ENCODE measurements at regions not wholly inside any gene's neighbourhood (a gene's known extent, or its start where the extent isn't known, plus 50 kb on each side); places are given as distances from the start of the nearest gene placed in this dataset.

- no peak overlapping the region for H2BK20ac ChIP-seq (ENCODE audit: low read length)
- H3K79me1 ChIP-seq (ENCODE audit: low read depth, low read length) = no peaks in the 10 kb centered on the region
- H4K8ac ChIP-seq (ENCODE audit: extremely low read depth, insufficient read depth, low read length) = no peak overlapping the region
- CTCF ChIA-PET (ENCODE audit: partially characterized antibody) = no interaction called here
- H2AFZ ChIP-seq (ENCODE audit: low read length) = no peak overlapping the region
- no peak overlapping the region for H3K14ac ChIP-seq (ENCODE audit: insufficient read length)
- no peak overlapping the region for H4K91ac ChIP-seq (replicated peaks; ENCODE audit: insufficient read length, low read length)
- no peak overlapping the region for H3K4me3 ChIP-seq (ENCODE audit: extremely low read depth in 1 of 4, insufficient read depth in 2 of 4, low read depth in 3 of 4, low read length in 4 of 4)
- no peak overlapping the region for H2BK5ac ChIP-seq (ENCODE audit: low read depth, low read length)
- no peaks in the 10 kb centered on the region for H3K9me3 ChIP-seq (ENCODE audit: insufficient read depth in 2 of 2, low read depth in 1 of 2, low read length in 1 of 2)
- H3K9ac ChIP-seq (replicated peaks in 1 of 4; ENCODE audit: extremely low read depth in 1 of 4, low read depth in 3 of 4, low read length in 3 of 4) = no peak overlapping the region
- H3K23me2 ChIP-seq (ENCODE audit: low read depth, low read length) = no peaks in the 10 kb centered on the region
- no peak overlapping the region for H2BK12ac ChIP-seq (ENCODE audit: low read depth, low read length)
- no peak overlapping the region for H3K27ac ChIP-seq (ENCODE audit: low read depth, low read length)
- WGBS, 2 experiments (ENCODE audit: extremely low coverage in 1 of 2, insufficient coverage in 1 of 2, insufficient read length in 1 of 2, insufficient replicate concordance in 2 of 2, low coverage in 1 of 2, low lambda C conversion rate in 2 of 2, missing lambda C conversion rate in 1 of 2) = 91% methylated on average over 5 of the region's 5 CpGs; no CpG with 5 or more reads in 1 of the 2 experiments
- no peak overlapping the region for H3K4ac ChIP-seq (replicated peaks; ENCODE audit: insufficient read length, low read depth, low read length)
- H3K23ac ChIP-seq (ENCODE audit: insufficient read length) = no peak overlapping the region
- no peak overlapping the region for H2BK15ac ChIP-seq (ENCODE audit: low read length)
- no peak overlapping the region for H3K4me2 ChIP-seq (ENCODE audit: insufficient read depth in 1 of 2, low read depth in 2 of 2, low read length in 2 of 2)
- FAIRE-seq = no peak
- H3K56ac ChIP-seq (replicated peaks; ENCODE audit: insufficient read length, low read depth, low read length) = no peak overlapping the region
- no peak overlapping the region for H2BK120ac ChIP-seq (replicated peaks; ENCODE audit: low read depth, low read length)
- POLR2A ChIA-PET (ENCODE audit: partially characterized antibody) = no interaction called here
- H3K4me1 ChIP-seq (replicated peaks in 1 of 4; ENCODE audit: control insufficient read depth in 3 of 4, insufficient read depth in 4 of 4, low read length in 3 of 4) = peaks cover 0 to 7% (median 0%) of the 10 kb centered on the region in 4 experiments; a peak in 2 of 7 replicates
- H4K20me1 ChIP-seq (replicated peaks in 1 of 2; ENCODE audit: control insufficient read depth in 1 of 2, insufficient read depth in 2 of 2, low read length in 2 of 2) = no peaks in the 10 kb centered on the region
- H3K18ac ChIP-seq (ENCODE audit: extremely low read depth, low read length) = no peak overlapping the region
- TF ChIP-seq MAX (IDR thresholded peaks at IDR 0.05) = no peak
- no peak for TF ChIP-seq SP2 (IDR thresholded peaks at IDR 0.05; ENCODE audit: low read length)
- TF ChIP-seq EZH2 (IDR thresholded peaks at IDR 0.05; ENCODE audit: low read depth, low read length, severe bottlenecking) = no peak
- TF ChIP-seq POLR2AphosphoS5 (IDR thresholded peaks at IDR 0.05; ENCODE audit: low read depth, low read length) = no peak
- TF ChIP-seq SUZ12 (IDR thresholded peaks at IDR 0.05; ENCODE audit: low read length) = no peak
- TF ChIP-seq RAD21 (IDR thresholded peaks at IDR 0.05 in 1 of 2, conservative IDR thresholded peaks at IDR 0.05 in 1 of 2; ENCODE audit: low read depth in 2 of 2, low read length in 2 of 2) = no peak
- no peak for TF ChIP-seq SP4 (IDR thresholded peaks at IDR 0.05; ENCODE audit: low read length)
- no peak for TF ChIP-seq SAP30 (IDR thresholded peaks at IDR 0.05; ENCODE audit: insufficient read depth, insufficient replicate concordance, low read length)
- TF ChIP-seq TCF12 (IDR thresholded peaks at IDR 0.05; ENCODE audit: low read depth, low read length) = no peak
- no peak for TF ChIP-seq E2F6 (IDR thresholded peaks at IDR 0.05)
- no peak overlapping the region for H2AK5ac ChIP-seq (ENCODE audit: low read depth, low read length)
- no peak overlapping the region for H4K5ac ChIP-seq (ENCODE audit: insufficient read length, low read depth, low read length)
- H3K36me3 ChIP-seq (ENCODE audit: control insufficient read depth in 2 of 4, insufficient read depth in 4 of 4, low read length in 3 of 4) = no peaks in the 10 kb centered on the region
- H3K27me3 ChIP-seq (replicated peaks in 1 of 4; ENCODE audit: control insufficient read depth in 3 of 4, extremely low read depth in 1 of 4, insufficient read depth in 3 of 4, low read length in 3 of 4) = no peaks in the 10 kb centered on the region
- H3K79me2 ChIP-seq (ENCODE audit: control insufficient read depth in 1 of 2, insufficient read depth in 2 of 2, low read length in 2 of 2) = no peaks in the 10 kb centered on the region
- no peak for DNase-seq (ENCODE audit: low read depth in 1 of 2, low spot score in 2 of 2)
Measured at GRCh38 chr1:204011426-204011825, 61.5 kb upstream of the SOX13 start.
